VCaP (cell line): ENCODE measurements at regions not wholly inside any gene's neighbourhood (a gene's known extent, or its start where the extent isn't known, plus 50 kb on each side); places are given as distances from the start of the nearest gene placed in this dataset.

Experiments
- H3K27ac ChIP-seq: fragments of 450-650 bp; 2 replicates; pipeline ENCODE4 v1.5.1; 2017
- TF ChIP-seq, protein P1 (sequence below): fragments of 450-650 bp; conservative IDR thresholded peaks from 2 replicates; pipeline ENCODE4 v1.5.1; 2017; ENCODE audit warnings: mild to moderate bottlenecking, moderate library complexity

- TF ChIP-seq, protein P1, sequence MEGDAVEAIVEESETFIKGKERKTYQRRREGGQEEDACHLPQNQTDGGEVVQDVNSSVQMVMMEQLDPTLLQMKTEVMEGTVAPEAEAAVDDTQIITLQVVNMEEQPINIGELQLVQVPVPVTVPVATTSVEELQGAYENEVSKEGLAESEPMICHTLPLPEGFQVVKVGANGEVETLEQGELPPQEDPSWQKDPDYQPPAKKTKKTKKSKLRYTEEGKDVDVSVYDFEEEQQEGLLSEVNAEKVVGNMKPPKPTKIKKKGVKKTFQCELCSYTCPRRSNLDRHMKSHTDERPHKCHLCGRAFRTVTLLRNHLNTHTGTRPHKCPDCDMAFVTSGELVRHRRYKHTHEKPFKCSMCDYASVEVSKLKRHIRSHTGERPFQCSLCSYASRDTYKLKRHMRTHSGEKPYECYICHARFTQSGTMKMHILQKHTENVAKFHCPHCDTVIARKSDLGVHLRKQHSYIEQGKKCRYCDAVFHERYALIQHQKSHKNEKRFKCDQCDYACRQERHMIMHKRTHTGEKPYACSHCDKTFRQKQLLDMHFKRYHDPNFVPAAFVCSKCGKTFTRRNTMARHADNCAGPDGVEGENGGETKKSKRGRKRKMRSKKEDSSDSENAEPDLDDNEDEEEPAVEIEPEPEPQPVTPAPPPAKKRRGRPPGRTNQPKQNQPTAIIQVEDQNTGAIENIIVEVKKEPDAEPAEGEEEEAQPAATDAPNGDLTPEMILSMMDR = peak; percentile 84
- no peak overlapping the region for H3K27ac ChIP-seq
Observed at GRCh38 chr20:52083627-52084232, 107.8 kb downstream of the ZFP64 start.

GRCh38 chr20:52082612-52083011, 109.0 kb downstream of the ZFP64 start:
- TF ChIP-seq, protein P1 = no peak
- H3K27ac ChIP-seq = no peak overlapping the region

DNA sequence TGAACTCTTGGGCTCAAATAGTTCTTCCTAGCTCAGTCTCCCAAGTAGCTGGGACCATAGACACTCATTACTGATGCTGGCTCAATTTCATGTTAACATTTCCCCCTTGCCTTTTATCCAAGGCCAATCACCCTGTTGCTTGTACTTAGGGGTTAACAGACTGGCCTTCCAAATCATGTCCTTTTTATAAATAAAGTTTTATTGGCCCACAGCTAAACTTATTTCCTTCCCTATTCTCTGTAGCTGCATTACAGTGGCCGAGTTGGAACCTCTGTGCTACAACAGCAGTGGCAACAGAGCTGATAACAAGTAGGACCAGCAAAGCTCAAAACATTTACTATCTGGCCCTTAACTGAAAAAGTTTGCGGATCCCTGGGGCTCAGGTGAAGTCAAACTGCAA, 109.8 kb downstream of the ZFP64 start:
- TF ChIP-seq, protein P1 = no peak
- no peak overlapping the region; the same call in 1 of the 2 replicates for H3K27ac ChIP-seq

GRCh38 chr20:52081066-52081465, 110.5 kb downstream of the ZFP64 start:
- TF ChIP-seq, protein P1 = no peak
- peak overlapping the region; percentile 29; the same call in 1 of the 2 replicates for H3K27ac ChIP-seq

- H3K27ac ChIP-seq = no peak overlapping the region
- TF ChIP-seq, protein P1 = no peak
Observed at GRCh38 chr20:52078289-52078688, 113.3 kb downstream of the ZFP64 start.

- H3K27ac ChIP-seq = no peak overlapping the region; the same call in 1 of the 2 replicates
- TF ChIP-seq, protein P1 = no peak
Observed at GRCh38 chr20:52076164-52076563, 115.4 kb downstream of the ZFP64 start.

DNA sequence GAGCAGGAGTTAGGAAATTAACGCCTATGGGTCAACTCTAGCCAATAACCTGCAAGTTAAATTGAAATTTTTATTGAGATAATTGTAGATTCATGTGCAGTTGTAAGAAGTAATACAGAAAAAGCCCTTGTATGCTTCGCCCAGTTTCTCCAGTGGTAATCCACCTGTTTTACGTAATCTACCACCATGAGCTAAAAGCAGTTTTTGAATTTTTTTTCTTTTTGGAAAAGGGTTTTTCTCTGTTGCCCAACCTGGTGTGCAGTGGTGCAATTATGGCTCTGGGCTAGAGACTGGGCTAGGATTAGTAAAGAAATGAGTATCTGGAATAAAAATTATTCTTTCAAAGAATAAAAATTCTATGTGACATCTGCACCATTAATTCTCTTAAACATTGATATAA, 116.2 kb downstream of the ZFP64 start:
- TF ChIP-seq, protein P1 = no peak
- H3K27ac ChIP-seq = no peak overlapping the region
